ENCODE measurements at regions not wholly inside any gene's neighbourhood (a gene's known extent, or its start where the extent isn't known, plus 50 kb on each side); places are given as distances from the start of the nearest gene placed in this dataset.

DNA sequence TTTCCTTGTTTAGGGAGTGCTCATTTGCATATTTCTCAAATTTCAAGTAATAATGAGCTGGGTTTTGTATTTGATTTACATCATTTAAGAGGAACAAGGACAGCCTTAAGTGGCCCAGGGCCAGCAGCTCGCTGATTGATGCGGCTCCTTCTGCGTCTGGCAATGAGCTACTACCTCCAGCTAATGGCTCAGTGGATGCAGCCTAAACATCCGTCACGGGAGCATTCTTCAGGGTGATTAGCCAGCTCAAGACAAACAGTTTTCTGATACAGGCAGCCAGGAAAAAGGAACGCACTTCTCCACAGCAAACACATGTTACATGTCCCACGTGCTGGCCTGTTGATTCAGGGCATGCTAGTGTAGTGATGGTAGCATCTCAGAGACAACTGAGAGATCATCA, 169.3 kb upstream of the TCERG1L start:
- no peak for TF ChIP-seq EZH2phosphoT487 (IDR thresholded peaks at IDR 0.05; ENCODE audit: low read length)
- TF ChIP-seq, protein P1, sequence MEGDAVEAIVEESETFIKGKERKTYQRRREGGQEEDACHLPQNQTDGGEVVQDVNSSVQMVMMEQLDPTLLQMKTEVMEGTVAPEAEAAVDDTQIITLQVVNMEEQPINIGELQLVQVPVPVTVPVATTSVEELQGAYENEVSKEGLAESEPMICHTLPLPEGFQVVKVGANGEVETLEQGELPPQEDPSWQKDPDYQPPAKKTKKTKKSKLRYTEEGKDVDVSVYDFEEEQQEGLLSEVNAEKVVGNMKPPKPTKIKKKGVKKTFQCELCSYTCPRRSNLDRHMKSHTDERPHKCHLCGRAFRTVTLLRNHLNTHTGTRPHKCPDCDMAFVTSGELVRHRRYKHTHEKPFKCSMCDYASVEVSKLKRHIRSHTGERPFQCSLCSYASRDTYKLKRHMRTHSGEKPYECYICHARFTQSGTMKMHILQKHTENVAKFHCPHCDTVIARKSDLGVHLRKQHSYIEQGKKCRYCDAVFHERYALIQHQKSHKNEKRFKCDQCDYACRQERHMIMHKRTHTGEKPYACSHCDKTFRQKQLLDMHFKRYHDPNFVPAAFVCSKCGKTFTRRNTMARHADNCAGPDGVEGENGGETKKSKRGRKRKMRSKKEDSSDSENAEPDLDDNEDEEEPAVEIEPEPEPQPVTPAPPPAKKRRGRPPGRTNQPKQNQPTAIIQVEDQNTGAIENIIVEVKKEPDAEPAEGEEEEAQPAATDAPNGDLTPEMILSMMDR (IDR thresholded peaks at IDR 0.05; ENCODE audit: low read length) = no peak
- no peak for TF ChIP-seq EZH2 (optimal IDR thresholded peaks at IDR 0.05; ENCODE audit: low read depth, low read length)

Data from MM.1S (cell line).